ENCODE measurements at regions not wholly inside any gene's neighbourhood (a gene's known extent, or its start where the extent isn't known, plus 50 kb on each side); places are given as distances from the start of the nearest gene placed in this dataset.

GRCh38 chr2:193670478-193670877 is 1475.7 kb upstream of the TMEFF2 start:
- TF ChIP-seq CTCF (IDR thresholded peaks at IDR 0.05) (no peak), ZFX (IDR thresholded peaks at IDR 0.05; ENCODE audit: borderline replicate concordance) (no peak)

Measured in 22Rv1 (cell line).